Right lobe of liver (tissue), 6 donors: ENCODE measurements at regions not wholly inside any gene's neighbourhood (a gene's known extent, or its start where the extent isn't known, plus 50 kb on each side); places are given as distances from the start of the nearest gene placed in this dataset.

Source experiments
- ATAC-seq, 4 donors: fragments of 200-7000 bp; cut with Tn5 transposase; one replicate each; pipeline ENCODE4 v1.9.1; 2020; ENCODE audit warnings: mild to moderate bottlenecking in 4 of 4, moderate library complexity in 4 of 4
- DNase-seq, 3 donors: peaks; one replicate each; pipeline ENCODE4 v3.0.0-alpha.2; 2020
- H3K27ac ChIP-seq, 3 donors: fragments of 200-600 bp; one replicate each; pipeline ENCODE4 v1.8.0; 2022
- H3K27me3 ChIP-seq, 2 donors: fragments of 200-600 bp; one replicate each; pipeline ENCODE4 v1.8.0; 2022
- H3K36me3 ChIP-seq, 4 donors: fragments of 200-600 bp; sonication (generic) in 1 of 4; one replicate each; pipeline versions ENCODE4 v1.5.1 to v1.8.0; 2017 to 2022; ENCODE audit warnings: control low read depth in 1 of 4
- H3K4me1 ChIP-seq, 4 donors: fragments of 200-600 bp; sonication (generic) in 1 of 4; one replicate each; pipeline versions ENCODE4 v1.5.1 to v1.8.0; 2017 to 2022; ENCODE audit warnings: control low read depth in 1 of 4
- H3K4me3 ChIP-seq, 3 donors: fragments of 200-600 bp; one replicate each; pipeline ENCODE4 v1.8.0; 2022
- H3K9me3 ChIP-seq, 4 donors: fragments of 200-600 bp; sonication (generic) in 1 of 4; one replicate each; pipeline versions ENCODE4 v1.5.1 to v1.8.0; 2017 to 2022; ENCODE audit warnings: control low read depth in 1 of 4
- POLR2A ChIP-seq: fragments of 450-650 bp; IDR thresholded peaks from one replicate; pipeline ENCODE4 v1.6.1; 2017; ENCODE audit warnings: antibody characterized with exemption, mild to moderate bottlenecking
- WGBS: methylation state at CpG from one replicate; pipeline ENCODE4 v1.1.6; 2018; ENCODE audit warnings: low coverage, low lambda C conversion rate; ENCODE audit not compliant: insufficient coverage; ENCODE audit errors: missing lambda C conversion rate; 5-methylcytosine and 5-hydroxymethylcytosine counted together
- intact Hi-C, 2 donors: fragments of 100-400 bp; cut with DNase I; formaldehyde crosslinking; loops; one replicate each; pipeline versions ENCODE4 v1.11.2 to v1.14.1; 2022
- small RNA-seq, 2 experiments: library from RNA; depleted of rRNA; stranded (forward); fragments of <200 nt; gene quantifications; one replicate each; pipeline ENCODE3, GENCODE V24; 2016
- TF ChIP-seq, protein P1 (sequence below), 4 donors: fragments of 200-600 bp in 3 of 4; fragments of 450-650 bp in 1 of 4; IDR thresholded peaks; one replicate each; pipeline versions ENCODE4 v1.5.1 to v1.8.0; 2016 to 2022; ENCODE audit warnings: antibody characterized with exemption in 4 of 4, mild to moderate bottlenecking in 2 of 4
- donor health status: DM: no; HTN: yes; CAD: no.
- donor health status: DM: no; HTN: no; CAD: no.
- donor health status: DM: no; HTN: no; CAD: no.
- donor health status: DM: no; HTN: yes; CAD: no.
- donor health status: DM: no; HTN: yes; CAD: no.

DNA sequence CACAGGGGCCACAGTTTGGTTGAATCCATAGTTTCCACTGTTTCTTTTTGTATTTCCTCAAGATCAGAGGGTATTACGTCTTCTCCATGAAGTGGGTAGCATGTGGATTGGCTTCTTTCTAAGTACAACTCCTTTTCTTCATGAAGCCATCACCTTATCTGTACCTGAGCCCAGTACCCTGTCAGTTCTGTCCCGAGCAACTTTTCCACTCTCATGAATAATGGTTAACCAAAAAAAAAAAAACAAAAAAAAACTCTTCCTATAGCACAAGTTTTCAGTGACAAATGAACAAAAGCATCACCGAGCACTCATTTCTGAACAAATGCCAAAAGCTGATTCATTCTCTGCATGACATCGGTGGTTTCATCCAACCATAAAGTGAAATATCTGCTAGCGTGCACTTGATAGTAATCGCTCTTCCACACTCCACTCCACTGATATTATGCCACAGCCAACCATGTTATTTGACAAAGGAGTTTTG lies 53.0 kb upstream of the CCDC150 start:
- Histone ChIP-seq H3K9me3 (no peaks in the 10 kb centered on the region), H3K27me3 (no peaks in the 10 kb centered on the region), H3K4me3 (no peak overlapping the region), H3K36me3 (no peaks in the 10 kb centered on the region), H3K4me1 (no peaks in the 10 kb centered on the region), H3K27ac (no peak overlapping the region)
- intact Hi-C loops: no loop called here
- no peak for DNase-seq
- TF ChIP-seq, protein P1, sequence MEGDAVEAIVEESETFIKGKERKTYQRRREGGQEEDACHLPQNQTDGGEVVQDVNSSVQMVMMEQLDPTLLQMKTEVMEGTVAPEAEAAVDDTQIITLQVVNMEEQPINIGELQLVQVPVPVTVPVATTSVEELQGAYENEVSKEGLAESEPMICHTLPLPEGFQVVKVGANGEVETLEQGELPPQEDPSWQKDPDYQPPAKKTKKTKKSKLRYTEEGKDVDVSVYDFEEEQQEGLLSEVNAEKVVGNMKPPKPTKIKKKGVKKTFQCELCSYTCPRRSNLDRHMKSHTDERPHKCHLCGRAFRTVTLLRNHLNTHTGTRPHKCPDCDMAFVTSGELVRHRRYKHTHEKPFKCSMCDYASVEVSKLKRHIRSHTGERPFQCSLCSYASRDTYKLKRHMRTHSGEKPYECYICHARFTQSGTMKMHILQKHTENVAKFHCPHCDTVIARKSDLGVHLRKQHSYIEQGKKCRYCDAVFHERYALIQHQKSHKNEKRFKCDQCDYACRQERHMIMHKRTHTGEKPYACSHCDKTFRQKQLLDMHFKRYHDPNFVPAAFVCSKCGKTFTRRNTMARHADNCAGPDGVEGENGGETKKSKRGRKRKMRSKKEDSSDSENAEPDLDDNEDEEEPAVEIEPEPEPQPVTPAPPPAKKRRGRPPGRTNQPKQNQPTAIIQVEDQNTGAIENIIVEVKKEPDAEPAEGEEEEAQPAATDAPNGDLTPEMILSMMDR (IDR thresholded peaks at IDR 0.05): no peak
- no peak for TF ChIP-seq POLR2A
- WGBS: 58% methylated on average over 6 of the region's 6 CpGs
- ATAC-seq: no peak

DNA sequence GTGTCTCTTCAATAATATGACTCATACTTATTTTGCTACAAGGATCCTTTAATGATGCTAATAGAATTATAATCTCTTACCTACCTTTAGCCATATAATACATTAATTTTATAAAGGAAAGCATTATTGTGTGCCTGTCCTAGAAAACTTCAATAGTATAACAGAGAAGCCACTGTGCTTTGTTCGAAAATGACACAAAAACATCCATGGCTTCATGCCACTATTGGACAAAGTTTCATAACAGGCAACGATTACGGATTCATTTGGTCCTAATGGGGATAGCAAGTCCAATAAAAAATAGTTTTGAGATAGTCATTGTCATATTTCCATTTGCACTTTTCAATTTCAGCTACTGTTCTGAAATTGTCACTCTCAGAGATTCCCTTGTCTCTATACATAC lies 52.5 kb upstream of the CCDC150 start:
- H3K4me1 ChIP-seq: peaks cover 0 to 1% (median 0%) of the 10 kb centered on the region in 4 donors
- TF ChIP-seq, protein P1 (IDR thresholded peaks at IDR 0.05): no peak
- TF ChIP-seq POLR2A: no peak
- intact Hi-C loops: no loop called here
- no peak overlapping the region for H3K4me3 ChIP-seq
- no peak for ATAC-seq
- no peaks in the 10 kb centered on the region for H3K36me3 ChIP-seq
- H3K27ac ChIP-seq: no peak overlapping the region
- 48% methylated on average over 3 of the region's 3 CpGs for WGBS
- H3K27me3 ChIP-seq: no peaks in the 10 kb centered on the region
- no peaks in the 10 kb centered on the region for H3K9me3 ChIP-seq
- no peak for DNase-seq

DNA sequence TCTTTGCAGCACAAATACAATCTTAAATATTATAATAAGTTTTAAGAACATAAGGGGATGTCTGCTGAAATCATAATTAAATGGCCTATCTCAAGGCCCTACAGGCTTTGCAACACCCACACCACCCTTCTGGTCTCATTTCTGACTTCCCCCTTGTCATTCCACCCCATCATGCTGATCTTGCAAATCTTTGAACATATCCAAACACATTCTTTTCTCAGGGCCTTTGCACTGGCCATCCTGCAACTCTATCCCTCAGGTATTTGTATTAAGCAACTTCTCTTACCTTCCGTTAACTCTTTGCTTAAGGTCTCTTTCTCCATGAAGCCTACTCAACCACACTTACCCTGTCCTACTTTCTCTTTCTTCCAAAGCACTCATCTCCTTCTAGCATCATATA lies 51.8 kb upstream of the CCDC150 start:
- ATAC-seq: no peak
- no peaks in the 10 kb centered on the region for H3K36me3 ChIP-seq
- no peak overlapping the region for H3K27ac ChIP-seq
- no peak for TF ChIP-seq POLR2A
- TF ChIP-seq, protein P1 (IDR thresholded peaks at IDR 0.05): no peak
- WGBS: 0% methylated on average over 1 of the region's 1 CpG
- H3K4me1 ChIP-seq: peaks cover 0 to 5% (median 0%) of the 10 kb centered on the region in 4 donors
- H3K4me3 ChIP-seq: no peak overlapping the region
- DNase-seq: no peak
- no peaks in the 10 kb centered on the region for H3K27me3 ChIP-seq
- H3K9me3 ChIP-seq: no peaks in the 10 kb centered on the region
- intact Hi-C loops: no loop called here

DNA sequence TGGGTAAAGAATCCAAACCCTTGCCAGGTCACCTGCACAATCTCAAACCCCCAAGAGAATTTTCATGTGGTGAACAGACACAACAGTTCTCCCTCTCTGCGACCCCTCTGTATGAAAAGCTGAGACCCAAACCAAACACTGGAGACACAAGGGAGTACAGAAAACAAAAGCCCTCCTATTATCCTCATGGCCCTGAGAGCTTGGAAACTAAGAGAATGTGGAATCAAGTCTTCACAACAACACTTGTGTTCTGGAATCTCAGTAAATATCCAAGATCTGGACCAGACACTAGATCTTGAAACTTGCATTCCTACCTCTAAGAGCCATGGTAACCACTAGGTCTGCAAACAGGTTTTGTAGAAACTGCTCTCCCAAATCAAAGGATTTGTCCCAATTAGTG lies 50.1 kb upstream of the CCDC150 start:
- TF ChIP-seq POLR2A: no peak
- TF ChIP-seq, protein P1 (IDR thresholded peaks at IDR 0.05): no peak
- no peak for DNase-seq
- intact Hi-C loops: no loop called here
- 80% methylated on average over 1 of the region's 1 CpG for WGBS
- no peaks in the 10 kb centered on the region for H3K27me3 ChIP-seq
- no peak overlapping the region for H3K27ac ChIP-seq
- H3K4me1 ChIP-seq: peaks cover 0 to 9% (median 0%) of the 10 kb centered on the region in 4 donors
- H3K36me3 ChIP-seq: no peaks in the 10 kb centered on the region
- no peak for ATAC-seq
- H3K9me3 ChIP-seq: no peaks in the 10 kb centered on the region
- no peak overlapping the region for H3K4me3 ChIP-seq

Small RNAs in the stretch of these regions (small RNA-seq; reads per million reads assigned to genes)
- gene RN7SL820P: 0 reads per million in 2 experiments
